GM19324 (cell line): ENCODE measurements at regions not wholly inside any gene's neighbourhood (a gene's known extent, or its start where the extent isn't known, plus 50 kb on each side); places are given as distances from the start of the nearest gene placed in this dataset.
"Not testable (repeated sequence)": the region's sequence is repeated elsewhere in the genome, so short reads cannot be mapped to it uniquely, and the experiment has no call there.

Experiments
- ATAC-seq: cut with Tn5 transposase; IDR thresholded peaks from one replicate; pipeline ENCODE4 v1.9.1; 2021; ENCODE audit warnings: mild to moderate bottlenecking, moderate library complexity; ENCODE audit not compliant: unreplicated experiment, low FRiP score

DNA sequence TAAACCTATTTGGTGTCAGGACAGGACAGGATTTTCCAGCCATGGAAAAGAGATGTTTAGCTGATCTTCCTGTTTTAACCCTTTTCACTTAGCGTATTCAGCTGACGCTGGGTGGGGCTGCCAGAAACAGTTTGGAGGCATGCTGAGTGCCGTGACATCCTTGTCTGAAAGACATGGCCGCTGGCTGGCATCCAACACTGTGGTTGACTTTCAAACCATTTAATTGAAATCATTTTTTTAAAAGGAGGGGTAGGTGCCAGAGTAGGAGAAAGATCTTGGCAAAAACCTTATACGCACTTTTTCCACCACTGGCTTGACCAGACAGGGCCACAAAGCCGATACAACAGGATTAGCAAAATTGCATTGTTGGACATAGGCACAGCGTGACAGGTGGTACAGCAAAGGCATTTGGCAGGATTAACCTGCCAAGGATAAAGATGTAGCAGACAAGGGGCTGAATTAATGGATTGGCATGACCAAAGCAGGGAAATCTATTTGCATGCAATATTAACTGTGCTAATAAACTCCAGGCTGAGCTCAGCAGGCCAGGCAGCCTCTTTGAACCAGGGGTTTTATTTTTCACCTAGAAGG, 131.8 kb upstream of the TOPAZ1 start:
- no peak for ATAC-seq

DNA sequence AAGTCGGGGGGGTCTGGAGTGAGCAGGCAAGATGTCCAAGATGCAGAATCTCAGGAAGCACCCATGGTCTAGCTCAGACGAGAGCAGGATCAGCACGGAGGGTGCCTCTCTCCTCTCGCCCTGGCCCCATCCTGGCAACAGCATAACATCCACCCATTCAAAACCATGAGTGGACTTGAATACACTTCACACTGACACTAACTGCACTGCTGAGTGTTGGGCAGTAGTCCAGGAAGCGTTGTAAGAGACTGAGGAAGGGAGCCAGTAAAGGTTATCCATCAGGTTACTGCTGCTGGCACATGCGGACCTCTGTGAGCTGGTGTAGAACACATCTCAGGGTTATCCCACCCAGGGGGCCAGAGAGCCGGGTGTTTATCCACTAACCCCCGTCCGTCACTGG, 131.0 kb upstream of the TOPAZ1 start:
- ATAC-seq, result no peak

DNA sequence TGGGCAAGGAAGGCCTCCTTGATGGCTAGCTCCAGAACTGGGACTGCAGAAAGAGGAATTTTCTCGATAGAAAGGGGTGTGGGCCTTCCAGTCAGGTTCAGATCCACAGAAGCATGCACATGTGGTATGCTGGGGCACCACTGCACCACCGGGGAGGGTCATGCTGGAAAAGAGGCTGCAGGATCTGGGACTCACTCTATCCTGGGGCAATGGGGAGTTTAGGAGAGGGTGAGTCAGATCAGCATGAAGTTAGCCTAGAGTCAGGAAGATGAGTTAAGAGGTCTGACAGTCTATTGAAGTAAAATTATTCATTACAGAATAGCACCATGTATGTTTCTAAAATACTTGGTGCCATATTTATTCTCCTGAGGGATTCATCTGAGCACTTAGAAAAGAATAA, 130.2 kb upstream of the TOPAZ1 start:
- ATAC-seq, result no peak

DNA sequence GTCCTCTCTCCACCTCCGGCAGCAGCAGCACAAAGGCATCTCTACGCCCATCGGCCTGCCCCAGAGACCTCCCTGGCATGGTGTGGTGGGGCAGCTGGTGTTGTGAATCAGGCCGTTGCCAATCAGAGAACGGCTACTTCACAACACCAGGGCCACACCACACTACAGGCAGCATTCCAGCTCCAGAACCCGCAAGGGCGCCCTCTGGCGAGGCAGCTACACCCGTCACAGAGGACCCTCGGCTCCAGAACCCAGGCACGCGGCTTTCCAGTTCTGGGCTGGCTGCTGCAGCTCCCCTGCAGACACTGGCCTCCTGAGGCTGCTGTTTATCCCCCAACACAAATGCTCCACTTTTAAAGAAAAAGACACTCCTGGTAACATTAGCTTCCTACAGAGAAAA, 127.5 kb upstream of the TOPAZ1 start:
- no peak for ATAC-seq

DNA sequence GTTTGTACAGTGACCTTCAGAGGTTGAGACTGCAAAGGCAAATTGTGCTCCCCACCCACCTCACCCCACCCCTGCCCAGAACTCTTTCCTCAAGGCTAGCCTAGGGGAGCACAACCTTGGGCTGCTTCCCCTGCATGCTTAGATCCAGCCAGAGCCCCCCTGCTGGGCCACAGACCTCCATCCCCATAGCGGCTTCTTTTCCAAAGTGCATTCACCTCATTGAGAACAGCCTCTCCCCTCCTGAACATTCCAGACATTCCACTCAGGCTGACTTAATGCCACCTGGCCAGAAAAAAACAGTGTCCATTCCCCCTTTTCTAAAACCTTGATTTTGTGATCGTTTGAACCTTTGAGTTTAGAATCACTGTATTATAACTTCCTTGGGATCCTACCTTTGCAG, 124.4 kb upstream of the TOPAZ1 start:
- ATAC-seq, result no peak

DNA sequence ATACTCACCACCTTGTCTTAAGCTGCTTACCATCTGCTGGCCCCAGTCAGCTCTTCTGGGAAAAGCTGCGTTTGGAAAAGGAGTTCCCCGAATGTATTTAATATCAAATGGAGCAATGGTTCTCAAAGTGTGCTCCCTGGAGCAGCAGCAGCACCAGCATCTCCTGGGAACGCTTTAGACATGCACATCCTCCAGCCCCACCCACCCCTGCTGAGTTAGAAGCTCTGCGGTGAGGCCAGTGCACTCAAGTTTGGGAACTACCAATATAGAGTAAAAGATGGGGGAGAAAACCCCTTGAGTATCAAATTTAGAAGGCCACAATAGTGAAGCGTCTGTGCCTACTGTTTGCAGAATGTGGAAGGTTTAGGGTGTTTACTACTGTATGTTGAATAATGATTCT, 124.0 kb upstream of the TOPAZ1 start:
- ATAC-seq, result no peak

DNA sequence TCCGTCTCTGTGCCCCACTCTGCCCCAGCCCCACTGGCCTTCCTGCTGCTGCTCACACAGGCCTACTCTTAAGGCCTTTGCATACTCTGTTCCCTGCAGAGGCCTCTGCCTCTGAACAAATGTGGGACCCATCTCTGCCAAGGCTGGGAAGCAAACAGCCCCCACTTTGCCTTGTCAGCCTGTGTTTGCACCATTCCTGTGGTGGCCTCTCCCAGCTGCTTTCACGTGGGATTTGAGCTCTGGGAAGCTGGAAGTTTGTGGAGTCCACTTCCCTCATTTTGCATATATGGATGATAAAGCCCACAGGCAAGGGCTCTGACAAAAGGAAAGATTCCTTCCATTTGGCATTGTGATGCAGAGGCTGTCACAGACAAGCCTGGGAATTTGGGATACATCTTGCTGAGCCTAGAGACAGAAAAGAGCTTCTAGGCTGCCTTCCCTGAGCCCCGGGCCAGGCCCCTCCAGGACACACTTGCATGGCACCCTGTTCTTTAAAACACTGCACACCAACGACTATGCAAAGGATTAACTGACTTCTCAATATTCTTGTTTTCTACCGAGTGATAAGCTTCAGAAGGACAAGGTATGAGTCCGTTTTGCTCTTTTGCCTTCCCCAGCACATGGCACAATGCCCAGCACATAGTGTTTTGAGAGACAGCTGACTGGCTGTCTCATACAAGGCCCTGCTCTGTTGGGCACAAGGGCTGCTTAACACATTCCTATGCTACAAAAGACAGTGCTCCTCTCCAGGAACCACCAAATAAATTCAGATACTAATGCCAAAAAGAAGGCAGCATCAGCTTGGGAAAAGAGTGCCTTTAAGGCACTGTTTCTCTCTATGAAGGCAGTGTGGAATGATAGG, 120.7 kb upstream of the TOPAZ1 start:
- no peak for ATAC-seq

DNA sequence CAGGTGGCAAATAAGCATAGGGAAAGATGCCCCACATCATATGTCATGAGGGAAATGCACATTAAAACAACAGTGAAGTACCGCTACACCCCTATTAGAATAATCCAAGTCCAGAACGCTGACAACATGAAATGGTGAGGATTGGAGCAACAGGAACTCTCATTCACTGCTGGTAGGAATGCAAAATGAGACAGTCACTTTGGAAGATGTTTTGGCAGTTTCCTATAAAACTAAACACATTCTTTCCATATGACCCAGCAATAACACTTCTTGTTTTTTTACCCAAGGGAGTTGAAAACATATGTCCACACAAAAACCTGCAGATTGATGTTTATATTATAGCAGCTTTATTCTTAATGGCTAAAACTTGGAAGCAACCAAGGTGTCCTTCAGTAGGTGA, 116.4 kb upstream of the TOPAZ1 start:
- ATAC-seq, result no peak

DNA sequence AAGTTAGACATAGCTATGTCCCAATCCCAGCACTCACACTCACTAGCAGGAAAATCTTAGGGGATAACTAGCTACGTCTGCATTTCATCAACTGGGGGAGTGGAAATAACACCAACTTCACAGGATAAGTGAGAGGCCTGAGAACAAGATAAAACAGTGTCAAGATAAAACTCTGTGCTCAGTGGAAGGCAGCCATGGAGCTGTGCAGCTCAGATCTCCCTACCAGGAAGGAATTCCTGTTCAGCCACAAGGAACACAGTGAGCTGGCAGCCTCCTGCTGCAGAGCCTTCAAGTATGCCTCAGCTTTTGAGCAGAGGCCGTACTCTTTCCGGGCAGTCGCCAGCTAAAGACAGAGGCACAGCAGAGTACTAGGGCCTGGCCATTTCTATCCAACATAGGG, 115.8 kb upstream of the TOPAZ1 start:
- no peak for ATAC-seq

DNA sequence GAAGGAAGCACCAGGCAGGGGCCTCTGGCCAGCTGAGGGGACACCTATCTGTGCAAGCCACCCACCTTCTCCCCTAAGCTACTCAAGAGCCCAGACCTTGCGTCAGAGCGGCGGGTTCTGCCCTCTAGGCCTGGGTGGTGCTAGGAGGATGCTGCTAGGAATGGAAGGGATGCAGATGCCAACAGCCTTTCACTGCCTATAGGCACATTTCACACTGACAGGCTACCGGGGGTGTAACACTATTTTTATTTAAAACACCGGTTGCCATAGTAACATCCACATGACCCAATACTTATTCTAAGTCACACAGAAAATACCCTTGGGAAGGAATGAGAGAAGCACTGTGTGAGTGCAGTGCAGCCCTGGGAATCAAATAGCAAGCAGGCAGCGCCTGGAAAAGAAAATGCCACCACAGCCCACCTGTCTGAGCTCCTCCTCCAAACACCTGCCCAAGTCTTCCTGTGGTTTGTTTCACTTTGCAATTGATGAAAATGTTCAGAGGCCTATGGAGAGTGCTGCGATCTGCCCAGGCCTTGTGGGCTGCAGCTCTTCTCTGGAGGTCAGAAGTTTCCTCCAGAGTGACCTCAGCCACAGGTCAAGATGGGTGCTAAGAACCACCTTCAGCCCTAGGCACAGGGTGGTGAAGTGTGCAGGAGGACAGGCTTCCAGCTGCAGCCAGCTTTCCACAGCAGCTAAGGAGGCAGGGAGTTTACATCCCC, 113.5 kb upstream of the TOPAZ1 start:
- ATAC-seq, result no peak

DNA sequence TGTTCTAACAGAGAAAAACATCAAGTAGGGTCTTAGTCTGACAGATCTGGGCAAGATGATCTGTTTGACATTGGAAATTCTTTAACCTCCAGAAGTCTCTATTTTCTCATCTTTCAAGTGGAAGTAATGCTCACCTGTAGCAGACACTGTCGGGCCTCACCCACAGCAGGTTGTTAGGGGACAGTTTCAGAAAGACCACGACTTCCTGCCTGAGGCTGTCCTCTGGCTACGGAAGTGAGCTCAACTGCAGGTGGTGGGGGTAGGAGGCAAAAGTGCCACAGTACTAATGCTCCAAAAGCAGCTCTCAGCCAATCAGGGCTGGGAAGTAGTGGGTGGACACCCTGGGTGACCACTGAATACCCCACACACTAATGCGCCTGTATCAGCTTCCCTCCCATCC, 111.4 kb upstream of the TOPAZ1 start:
- no peak for ATAC-seq

DNA sequence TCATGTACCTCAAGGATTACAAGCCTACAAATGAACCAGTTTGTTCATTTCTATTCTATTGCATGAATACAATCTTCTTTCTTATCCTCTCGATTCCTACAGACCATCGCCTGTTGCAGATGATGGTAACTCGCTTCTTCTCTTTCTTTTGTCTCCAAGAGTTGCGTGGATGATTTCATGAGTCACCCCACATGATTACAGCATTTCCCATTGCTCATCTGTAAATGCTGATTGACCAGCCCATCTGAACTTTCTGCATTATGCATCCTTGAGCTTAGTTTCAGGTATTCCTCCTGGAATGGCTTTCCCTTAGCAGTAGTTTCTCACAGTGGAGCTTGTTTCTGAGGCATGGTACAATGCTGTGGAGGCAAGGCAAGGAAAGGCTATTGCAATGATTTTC, 109.6 kb upstream of the TOPAZ1 start:
- no peak for ATAC-seq

DNA sequence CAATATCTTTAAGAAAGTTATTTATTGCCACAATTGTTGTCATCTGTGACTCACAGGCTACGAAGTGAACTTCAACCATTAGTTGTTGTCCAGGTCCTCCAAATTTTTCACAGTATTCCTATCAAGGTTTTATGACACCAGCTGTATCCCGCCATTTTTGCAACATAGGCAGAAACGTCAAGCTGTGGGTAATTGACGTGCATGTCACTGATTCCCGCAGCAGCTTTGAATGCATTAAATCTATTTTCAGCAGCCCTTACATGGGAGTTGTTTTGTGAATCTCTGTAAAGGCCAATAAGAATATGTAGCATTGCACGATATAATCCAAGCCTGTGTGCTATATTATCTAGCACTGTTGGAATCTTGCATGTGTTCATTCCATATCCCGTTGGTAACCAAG, 109.1 kb upstream of the TOPAZ1 start:
- ATAC-seq, result no peak

DNA sequence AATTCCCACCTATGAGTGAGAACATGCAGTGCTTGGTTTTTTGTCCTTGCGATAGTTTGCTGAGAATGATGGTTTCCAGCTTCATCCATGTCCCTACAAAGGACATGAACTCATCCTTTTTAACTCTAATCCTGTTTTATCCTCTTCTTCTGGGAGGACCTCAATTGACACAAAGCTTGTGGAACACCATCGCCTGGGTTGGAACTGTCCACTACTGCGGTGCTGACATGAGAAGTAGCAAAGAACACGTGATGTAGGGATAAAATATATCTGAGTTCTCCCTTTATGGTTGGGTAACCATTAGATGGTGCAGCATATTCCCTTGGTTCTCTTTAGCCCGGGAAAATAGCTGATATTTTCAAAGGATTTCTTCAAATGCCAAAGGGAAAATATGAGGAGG, 105.3 kb upstream of the TOPAZ1 start:
- ATAC-seq, result no peak

DNA sequence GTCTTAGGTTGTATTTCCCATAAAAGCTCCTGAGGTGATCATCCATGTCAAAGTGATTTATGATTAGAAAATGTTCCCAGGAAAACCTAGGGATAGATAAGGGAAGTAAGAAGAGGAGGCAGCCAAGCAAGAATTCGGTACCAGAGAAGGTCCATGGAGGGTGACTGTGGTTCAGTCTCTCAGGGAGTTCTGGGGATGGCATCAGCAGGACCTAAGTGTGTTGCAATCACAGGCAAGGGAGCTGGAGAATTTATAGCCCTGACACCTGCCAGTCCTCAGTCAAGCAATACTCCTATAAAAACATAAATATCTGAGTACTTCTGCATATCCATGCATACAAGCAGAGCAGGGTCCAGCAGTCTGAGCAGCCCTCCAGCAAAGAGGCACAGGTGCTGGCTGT, 95.6 kb upstream of the TOPAZ1 start:
- no peak for ATAC-seq

DNA sequence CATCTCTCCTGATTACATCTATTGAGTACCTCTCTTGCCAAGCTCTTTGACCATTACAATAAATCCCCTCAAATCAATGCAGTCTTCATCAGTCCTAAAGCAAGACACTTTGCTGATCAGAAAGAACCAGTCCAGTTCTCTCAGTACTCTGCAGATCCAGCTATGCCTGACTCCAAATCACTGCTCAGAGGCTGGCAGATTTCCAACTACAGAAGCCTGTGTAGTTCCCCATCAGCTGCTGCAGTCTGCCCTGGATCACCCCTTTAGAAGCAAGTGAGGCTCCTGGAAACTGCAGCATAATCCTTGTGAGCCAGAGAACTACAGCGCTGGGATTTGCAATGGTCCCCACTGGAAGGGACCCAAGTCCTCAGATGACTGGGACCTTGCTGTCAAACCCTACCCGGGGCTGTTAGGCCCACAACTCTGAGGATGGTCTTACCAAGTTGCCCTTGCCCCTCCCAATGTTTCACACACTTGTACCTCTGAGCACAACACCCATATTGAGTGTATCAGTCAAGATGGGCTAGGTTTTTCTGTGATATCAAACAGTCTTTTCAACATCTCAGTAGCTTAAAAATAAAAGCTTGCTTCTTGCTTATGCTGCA, 81.9 kb upstream of the TOPAZ1 start:
- no peak for ATAC-seq

DNA sequence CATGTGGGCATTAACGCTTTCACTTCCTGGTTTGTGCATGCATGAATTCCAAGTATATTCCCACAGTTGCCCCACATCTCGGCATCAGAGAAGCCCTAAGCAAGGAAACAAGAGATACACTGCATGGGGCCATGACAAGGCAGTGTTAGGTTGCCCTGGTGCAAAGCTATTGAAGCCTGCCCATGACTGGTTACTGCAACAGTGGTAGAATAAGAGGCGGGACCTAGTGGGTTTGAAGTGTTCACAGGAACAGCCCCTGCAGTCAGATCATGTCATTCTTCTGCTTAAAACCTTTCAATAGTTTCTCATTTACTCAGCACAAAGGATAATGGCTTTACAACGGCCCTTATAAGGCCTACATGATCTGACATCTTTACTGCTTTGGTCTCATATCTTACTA, 80.9 kb upstream of the TOPAZ1 start:
- no peak for ATAC-seq

DNA sequence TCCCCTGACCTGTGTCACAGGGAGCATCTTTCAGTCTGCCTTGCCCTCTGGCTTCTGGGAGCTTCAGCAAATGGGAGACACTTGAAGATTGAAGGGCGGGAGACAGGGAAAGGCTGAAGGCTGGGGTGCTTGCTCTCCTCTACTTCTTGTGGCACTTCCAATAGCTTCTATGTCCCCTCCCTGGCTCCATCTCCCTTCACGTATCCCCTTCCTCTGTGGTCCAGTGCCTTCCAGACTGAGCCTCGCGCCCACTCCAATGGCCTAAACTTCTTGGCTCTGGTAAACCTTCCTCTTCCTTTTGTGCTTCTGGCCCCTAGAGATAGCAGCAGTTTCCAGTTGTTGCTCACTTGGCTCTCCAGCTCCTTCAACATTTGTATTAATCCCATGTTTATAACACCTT, 69.8 kb upstream of the TOPAZ1 start:
- ATAC-seq, result no peak

DNA sequence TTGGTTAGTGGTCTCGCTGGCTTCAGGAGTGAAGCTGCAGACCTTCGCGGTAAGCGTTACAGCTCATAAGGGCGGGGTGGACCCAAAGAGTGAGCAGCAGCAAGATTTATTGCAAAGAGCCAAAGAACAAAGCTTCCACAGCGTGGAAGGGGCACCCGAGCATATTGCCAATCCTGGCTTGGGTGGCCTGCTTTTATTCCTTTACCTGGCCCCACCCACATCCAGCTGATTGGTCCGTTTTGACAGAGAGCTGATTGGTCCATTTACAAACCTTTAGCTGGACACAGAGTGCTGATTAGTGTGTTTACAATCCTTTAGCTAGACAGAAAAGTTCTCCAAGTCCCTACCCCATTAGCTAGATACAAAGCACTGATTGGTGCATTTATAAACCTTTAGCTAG, 69.0 kb upstream of the TOPAZ1 start:
- not testable (repeated sequence) for ATAC-seq

DNA sequence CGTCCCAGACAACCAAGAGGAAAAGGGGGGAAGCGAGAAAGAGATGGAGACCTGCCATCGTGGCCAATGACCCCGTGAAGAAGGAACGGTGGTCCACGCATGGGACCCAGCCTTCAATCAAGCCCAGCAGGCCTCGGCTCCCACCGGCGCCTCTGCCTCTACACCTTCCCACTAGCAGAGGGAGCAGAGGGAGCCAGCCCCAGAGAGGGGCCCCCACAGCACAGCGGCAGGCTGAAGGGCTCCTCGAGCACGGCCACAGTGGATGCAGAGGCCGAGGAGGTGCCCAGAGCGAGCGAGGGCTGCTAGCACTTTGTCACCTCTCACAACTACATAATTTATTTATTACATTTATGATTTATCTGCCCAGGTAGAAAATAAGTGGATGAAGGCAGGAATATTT, 68.4 kb upstream of the TOPAZ1 start:
- ATAC-seq, result no peak

DNA sequence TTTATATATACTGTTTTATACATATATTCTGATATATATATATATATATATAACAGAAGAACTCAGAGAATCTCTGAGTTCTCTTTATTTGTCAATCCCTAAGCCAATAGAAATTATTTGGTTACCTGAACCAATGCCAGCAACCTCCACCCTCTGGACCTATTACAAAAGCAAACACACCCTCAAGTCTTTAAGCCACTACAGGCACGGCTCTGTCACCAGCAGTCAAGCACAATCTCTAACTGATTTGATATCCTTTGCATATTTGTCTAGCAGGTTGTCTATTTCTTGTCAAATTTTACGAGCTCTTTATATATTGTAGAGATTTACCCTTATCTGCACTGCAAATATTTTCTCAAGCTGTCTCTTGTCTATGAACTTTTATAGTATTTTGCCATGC, 66.6 kb upstream of the TOPAZ1 start:
- no peak for ATAC-seq
